CD4-positive, alpha-beta memory T cell (primary cell): ENCODE measurements at regions not wholly inside any gene's neighbourhood (a gene's known extent, or its start where the extent isn't known, plus 50 kb on each side); places are given as distances from the start of the nearest gene placed in this dataset.
A peak's percentile ranks its signal among the peaks of the same experiment; 100 is the strongest.

ENCODE experiments used
- CTCF ChIA-PET: fragments of 350-600 bp; sonication (Branson Sonifier 250); formaldehyde crosslinking; loops from one replicate; lab custom pipeline; 2021; ENCODE audit warnings: inconsistent platforms; ENCODE audit not compliant: partially characterized antibody; lab: Charles Lee
- POLR2A ChIA-PET: fragments of 350-600 bp; sonication (Branson Sonifier 250); formaldehyde crosslinking; loops from one replicate; lab custom pipeline; 2021; ENCODE audit not compliant: partially characterized antibody; lab: Charles Lee
- DNase-seq, 5 donors: peaks; one replicate each; pipeline versions ENCODE4 v3.0.0 to v3.0.0-alpha.2; 2020 to 2022; ENCODE audit warnings: mixed read lengths in 1 of 5
- H3K27ac ChIP-seq: one replicate; pipeline ENCODE4 v1.7.0; 2013; ENCODE audit warnings: low read depth, low read length
- H3K27me3 ChIP-seq: 2 replicates; pipeline ENCODE4 v1.7.0; 2013; ENCODE audit warnings: mild to moderate bottlenecking, low read length, moderate library complexity; ENCODE audit not compliant: insufficient read depth
- H3K36me3 ChIP-seq: 2 replicates; pipeline ENCODE4 v1.7.0; 2013; ENCODE audit warnings: mild to moderate bottlenecking, low read length, moderate library complexity; ENCODE audit not compliant: insufficient read depth
- H3K4me1 ChIP-seq: 2 replicates; pipeline ENCODE4 v1.7.0; 2013; ENCODE audit warnings: mild to moderate bottlenecking, low read length, moderate library complexity; ENCODE audit not compliant: insufficient read depth
- H3K4me3 ChIP-seq, 2 donors: one replicate each; pipeline ENCODE4 v1.7.0; 2013; ENCODE audit warnings: low read length in 2 of 2, mild to moderate bottlenecking in 1 of 2
- H3K9me3 ChIP-seq, 2 donors: one replicate each; pipeline ENCODE4 v1.7.0; 2013; ENCODE audit warnings: low read length in 2 of 2, control low read depth in 1 of 2; ENCODE audit not compliant: control insufficient read depth in 1 of 2
- H3K27ac Mint-ChIP-seq, 7 donors: one replicate each; pipeline ENCODE4 v1.8.0; 2020 to 2021; ENCODE audit warnings: mixed read lengths in 7 of 7, mild to moderate bottlenecking in 6 of 7, inconsistent platforms in 3 of 7, moderate library complexity in 3 of 7
- H3K27me3 Mint-ChIP-seq, 2 donors: one replicate each; pipeline ENCODE4 v1.8.0; 2020 to 2021; ENCODE audit warnings: mixed read lengths in 2 of 2
- H3K36me3 Mint-ChIP-seq, 2 donors: one replicate each; pipeline ENCODE4 v1.8.0; 2020 to 2021; ENCODE audit warnings: mixed read lengths in 2 of 2, inconsistent platforms in 1 of 2, mild to moderate bottlenecking in 1 of 2
- H3K4me1 Mint-ChIP-seq, 4 donors: one replicate each; pipeline ENCODE4 v1.8.0; 2020 to 2021; ENCODE audit warnings: mixed read lengths in 4 of 4, mild to moderate bottlenecking in 1 of 4
- H3K4me3 Mint-ChIP-seq, 8 donors: one replicate each; pipeline ENCODE4 v1.8.0; 2020 to 2021; ENCODE audit warnings: mixed read lengths in 8 of 8, mild to moderate bottlenecking in 7 of 8, moderate library complexity in 6 of 8, inconsistent platforms in 3 of 8
- H3K9me3 Mint-ChIP-seq, 8 donors: one replicate each; pipeline ENCODE4 v1.8.0; 2020 to 2021; ENCODE audit warnings: mixed read lengths in 8 of 8, mild to moderate bottlenecking in 5 of 8, inconsistent platforms in 3 of 8, moderate library complexity in 1 of 8
- intact Hi-C: fragments of 100-400 bp; cut with micrococcal nuclease; formaldehyde crosslinking; loops from one replicate; pipeline ENCODE4 v1.15.1; 2023

DNA sequence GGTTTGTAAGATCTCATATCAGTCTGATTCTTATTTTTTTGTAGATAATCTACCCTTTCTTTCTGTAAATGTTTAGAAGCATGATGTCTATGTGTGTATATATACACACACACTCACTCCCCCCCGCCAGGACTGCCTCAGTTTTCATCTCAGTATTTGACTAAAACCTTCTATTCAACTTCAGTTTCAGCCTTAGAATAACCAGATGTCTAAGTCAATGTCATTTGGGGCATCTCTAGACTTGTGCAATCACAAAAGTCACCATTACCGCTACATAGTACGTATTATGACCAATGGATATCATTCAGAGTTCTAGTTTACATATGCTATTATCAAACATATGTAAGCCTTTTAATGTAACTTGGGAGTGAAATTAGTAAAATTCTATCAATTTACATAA, 53.3 kb upstream of the BOLA1 start:
- no peaks in the 10 kb centered on the region for H3K9me3 ChIP-seq
- peaks cover 8 to 31% of the 10 kb centered on the region in 2 donors for H3K36me3 Mint-ChIP-seq
- peaks cover 48 to 67% (median 56%) of the 10 kb centered on the region in 4 donors for H3K4me1 Mint-ChIP-seq
- H3K27ac Mint-ChIP-seq, result peak overlapping the region; percentile 1 to 88 (median 74)
- no peaks in the 10 kb centered on the region for H3K9me3 Mint-ChIP-seq
- peak in 1 of 5 donors; percentile 0 for DNase-seq
- H3K36me3 ChIP-seq, result no peaks in the 10 kb centered on the region
- peak overlapping the region; percentile 69 for H3K27ac ChIP-seq
- no peaks in the 10 kb centered on the region for H3K27me3 ChIP-seq
- H3K4me3 Mint-ChIP-seq, result peak overlapping the region; percentile 29 to 93 (median 83)
- H3K4me3 ChIP-seq, result peak overlapping the region in 1 of 2 donors; percentile 12
- H3K27me3 Mint-ChIP-seq, result no peaks in the 10 kb centered on the region
- intact Hi-C loops, result no loop called here
- CTCF ChIA-PET, result interaction anchor here (0.9 kb wide), 1 partner anchor 40 kb away, joined by 4 read pairs; a partner anchor contains a TSS
- POLR2A ChIA-PET, result interaction anchor here (7.9 kb wide), 1 partner anchor 40 kb away, joined by 526 read pairs; a partner anchor contains a TSS
- H3K4me1 ChIP-seq, result peaks cover 56% of the 10 kb centered on the region

DNA sequence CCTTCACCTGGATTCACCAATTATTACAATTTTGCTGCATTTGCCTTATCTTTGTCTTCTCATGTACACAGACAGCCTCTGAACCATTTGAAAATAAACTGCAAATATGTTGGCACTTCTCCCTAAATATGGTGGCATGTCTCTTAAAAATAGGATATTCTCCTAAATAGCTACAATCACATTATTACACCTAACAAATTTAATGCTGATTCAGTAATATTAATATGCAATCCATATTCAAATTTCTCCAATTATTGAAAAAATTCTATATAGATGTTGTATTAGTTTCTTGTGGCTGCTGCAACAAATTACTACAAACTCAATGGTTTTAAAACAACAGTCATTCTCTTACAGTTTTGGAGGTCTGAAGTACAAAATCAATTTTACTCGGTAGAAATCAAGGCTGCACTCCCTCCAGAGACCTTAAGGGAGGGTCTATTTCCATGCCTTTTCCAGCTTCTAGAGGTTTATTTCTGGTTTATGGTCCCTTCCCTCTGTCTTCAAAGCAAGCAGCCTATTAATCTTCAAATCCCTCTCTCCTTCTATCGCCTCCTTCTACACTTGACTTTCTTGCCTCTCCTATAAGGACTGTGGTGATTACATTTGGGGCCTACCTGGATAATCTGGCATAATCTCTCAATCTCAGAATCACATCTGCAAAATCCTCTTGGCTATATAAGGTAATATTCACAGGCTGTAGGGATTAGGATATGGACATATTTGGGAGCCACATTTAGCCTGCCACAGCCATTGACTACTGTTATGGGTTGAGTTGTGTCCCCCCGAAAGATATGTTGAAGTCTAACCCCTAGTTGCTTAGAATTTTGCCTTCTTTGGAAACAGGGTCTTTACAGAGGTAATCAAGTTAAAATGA, 52.5 kb upstream of the BOLA1 start:
- no peaks in the 10 kb centered on the region for H3K9me3 Mint-ChIP-seq
- POLR2A ChIA-PET, result interaction anchor here (7.9 kb wide), 1 partner anchor 39 kb away, joined by 526 read pairs; a partner anchor contains a TSS

DNA sequence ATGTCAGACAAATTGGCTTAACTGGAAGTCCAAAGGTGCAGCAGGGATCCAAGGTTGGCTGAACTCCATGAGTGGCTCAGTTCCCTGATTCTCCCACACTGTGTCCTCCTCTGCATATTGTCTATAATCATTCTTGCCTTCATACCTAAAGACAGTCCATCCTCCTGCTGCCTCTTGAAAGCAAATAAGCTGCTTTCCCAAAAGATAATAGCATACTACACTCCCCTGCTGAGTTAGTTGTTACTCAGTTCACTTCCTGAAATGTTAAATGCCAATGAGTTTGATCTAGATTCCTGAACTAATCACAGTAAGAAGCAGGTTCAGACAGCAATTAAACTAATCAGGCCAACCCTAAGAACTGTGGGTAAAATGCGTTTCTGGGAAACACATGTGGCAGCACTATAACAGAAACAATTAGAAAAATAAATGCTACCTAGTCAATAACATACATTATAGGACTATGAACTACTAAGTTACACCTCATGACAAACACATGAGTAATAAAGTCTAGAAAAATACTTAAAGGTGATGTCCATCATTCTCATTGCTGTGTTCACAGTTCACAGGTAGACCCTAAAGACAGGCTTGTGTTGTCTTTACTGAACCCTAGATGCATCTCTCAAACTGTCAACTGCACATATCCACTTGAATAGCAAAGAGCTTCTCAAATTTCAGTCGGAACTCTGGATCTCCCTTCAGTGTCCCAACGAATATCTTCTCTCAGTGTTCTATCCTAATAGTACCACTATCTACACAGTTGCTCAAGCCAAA, 50.8 kb upstream of the BOLA1 start:
- H3K27me3 Mint-ChIP-seq, result no peaks in the 10 kb centered on the region
- Histone ChIP-seq H3K9me3 (no peaks in the 10 kb centered on the region), H3K4me3 (peak overlapping the region in 1 of 2 donors; percentile 62), H3K4me1 (peaks cover 56% of the 10 kb centered on the region), H3K27ac (peak overlapping the region; percentile 83), H3K36me3 (no peaks in the 10 kb centered on the region), H3K27me3 (no peaks in the 10 kb centered on the region)
- peak overlapping the region; percentile 86 to 97 (median 93) for H3K4me3 Mint-ChIP-seq
- H3K4me1 Mint-ChIP-seq, result peaks cover 47 to 66% (median 56%) of the 10 kb centered on the region in 4 donors
- peaks cover 8 to 30% of the 10 kb centered on the region in 2 donors for H3K36me3 Mint-ChIP-seq
- DNase-seq, result peak in 2 of 5 donors; percentile 0 to 25
- ChIA-PET POLR2A (interaction anchor here (2.0 to 7.9 kb wide), 2 partner anchors 38 to 80 kb away, joined by 10 to 526 read pairs; a partner anchor contains a TSS), CTCF (interaction anchor here (1.7 to 2.6 kb wide), 2 partner anchors 36 to 39 kb away, joined by 5 to 15 read pairs; a partner anchor contains a TSS)
- H3K9me3 Mint-ChIP-seq, result no peaks in the 10 kb centered on the region
- intact Hi-C loops, result no loop called here
- H3K27ac Mint-ChIP-seq, result peak overlapping the region; percentile 50 to 95 (median 77)

More for the DNA sequence above, 52.5 kb upstream of the BOLA1 start:
- intact Hi-C loops, result no loop called here
- Histone ChIP-seq H3K9me3 (no peaks in the 10 kb centered on the region), H3K27me3 (no peaks in the 10 kb centered on the region), H3K4me3 (no peak overlapping the region), H3K36me3 (no peaks in the 10 kb centered on the region), H3K27ac (no peak overlapping the region), H3K4me1 (peaks cover 56% of the 10 kb centered on the region)
- no peaks in the 10 kb centered on the region for H3K27me3 Mint-ChIP-seq
- CTCF ChIA-PET, result no interaction called here
- peaks cover 48 to 67% (median 56%) of the 10 kb centered on the region in 4 donors for H3K4me1 Mint-ChIP-seq
- H3K4me3 Mint-ChIP-seq, result peak overlapping the region in 6 of 8 donors; percentile 21 to 77 (median 51)
- H3K36me3 Mint-ChIP-seq, result peaks cover 8 to 31% of the 10 kb centered on the region in 2 donors
- DNase-seq, result no peak
- peak overlapping the region; percentile 18 to 89 (median 76) for H3K27ac Mint-ChIP-seq

DNA sequence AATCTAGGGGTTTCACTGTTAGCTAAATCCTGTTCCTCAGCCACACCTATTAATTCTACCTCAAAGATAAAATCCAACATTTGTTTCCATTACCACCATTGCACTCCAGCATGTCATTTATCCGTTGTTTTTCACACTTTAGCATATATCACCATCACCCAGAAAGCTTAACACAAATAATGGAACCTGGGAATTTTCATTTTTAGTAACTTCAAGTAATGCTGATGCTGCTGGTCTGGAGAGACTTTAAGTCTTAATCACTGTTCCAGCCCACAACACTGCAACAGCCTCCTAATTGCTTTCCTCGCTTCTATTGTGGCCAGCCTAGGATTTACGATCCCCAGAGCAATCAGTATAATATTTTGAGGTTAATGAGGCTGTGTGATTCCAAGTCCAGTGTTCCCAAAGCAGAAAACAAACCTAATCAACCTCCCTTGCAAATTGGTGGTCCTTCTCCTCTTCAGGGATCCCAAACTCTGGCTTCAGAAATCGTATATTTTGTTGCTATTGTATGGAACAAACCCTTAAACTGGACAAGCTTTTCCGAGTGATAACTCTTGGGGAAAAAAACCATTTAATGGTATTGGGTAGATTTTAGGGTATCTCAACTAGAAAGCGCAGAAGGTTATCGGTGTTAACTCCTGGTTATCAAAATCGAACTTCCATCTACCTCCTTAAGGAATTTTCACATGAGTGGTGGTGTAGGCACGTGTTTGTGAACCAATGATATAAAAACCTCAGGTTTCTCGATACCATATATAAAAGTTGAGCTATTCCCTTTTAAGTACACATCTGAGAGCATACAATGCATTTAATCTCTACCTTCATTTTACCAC, 50.0 kb upstream of the BOLA1 start:
- ChIA-PET CTCF (interaction anchor here (1.7 to 2.6 kb wide), 2 partner anchors 35 to 38 kb away, joined by 5 to 15 read pairs; a partner anchor contains a TSS), POLR2A (interaction anchor here (1.0 to 7.9 kb wide), 5 partner anchors 37 to 303 kb away, joined by 4 to 526 read pairs (median 5); partner anchors contain the start of genes BOLA1 and PLEKHO1)
- no peak for DNase-seq

More for the DNA sequence above, 50.0 kb upstream of the BOLA1 start:
- Mint-ChIP-seq H3K27me3 (no peaks in the 10 kb centered on the region), H3K9me3 (no peaks in the 10 kb centered on the region), H3K36me3 (peaks cover 8 to 26% of the 10 kb centered on the region in 2 donors), H3K4me1 (peaks cover 44 to 58% (median 53%) of the 10 kb centered on the region in 4 donors), H3K4me3 (peak overlapping the region; percentile 86 to 97 (median 93)), H3K27ac (peak overlapping the region; percentile 85 to 99 (median 91))
- no peaks in the 10 kb centered on the region for H3K27me3 ChIP-seq
- intact Hi-C loops, result no loop called here
- no peaks in the 10 kb centered on the region for H3K9me3 ChIP-seq
- H3K36me3 ChIP-seq, result no peaks in the 10 kb centered on the region
- peaks cover 56% of the 10 kb centered on the region for H3K4me1 ChIP-seq
- peak overlapping the region; percentile 53 to 62 for H3K4me3 ChIP-seq
- H3K27ac ChIP-seq, result peak overlapping the region; percentile 83
